ENCODE measurements at regions not wholly inside any gene's neighbourhood (a gene's known extent, or its start where the extent isn't known, plus 50 kb on each side); places are given as distances from the start of the nearest gene placed in this dataset.

DNA sequence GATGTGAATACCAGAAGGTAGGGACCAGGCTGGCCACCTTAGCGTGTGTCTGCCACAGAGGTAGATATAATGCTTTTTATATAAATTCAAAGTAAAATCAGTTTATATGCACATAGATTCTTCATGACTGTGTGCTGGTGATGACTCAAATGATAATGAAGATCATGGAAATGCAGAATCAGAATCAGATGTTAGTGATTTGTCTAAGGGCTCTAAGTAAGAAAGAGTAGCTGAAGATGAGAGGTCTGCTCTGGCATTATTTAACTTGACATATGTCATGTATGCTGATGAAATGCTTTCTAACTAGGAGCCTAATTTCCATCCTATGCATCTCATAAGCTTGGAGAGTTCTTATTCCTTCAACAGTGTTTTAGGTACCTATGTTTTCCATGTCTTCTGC is 50.3 kb upstream of the DPH6 start:
- no peak for DNase-seq (ENCODE audit: low read depth in 1 of 2, low spot score in 1 of 2)

DNA sequence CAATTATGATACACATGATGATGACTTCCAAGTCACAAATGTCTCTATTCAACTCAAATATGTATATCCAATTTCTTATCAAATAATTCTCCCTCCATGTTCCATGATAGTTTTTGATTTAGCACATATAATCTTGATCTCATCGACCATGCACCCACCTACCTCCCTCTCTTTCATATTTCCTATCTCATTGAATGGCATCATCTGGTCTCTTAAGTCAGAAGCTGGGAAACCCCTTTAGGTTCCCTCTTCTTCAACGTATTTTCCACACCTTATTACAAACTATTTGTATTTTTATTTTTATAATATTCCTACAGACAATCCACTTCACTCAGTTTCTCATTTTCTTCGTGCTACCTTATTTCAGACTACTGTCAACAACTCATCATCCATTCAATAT is 56.9 kb upstream of the DPH6 start:
- DNase-seq (ENCODE audit: low read depth in 1 of 2, low spot score in 1 of 2) = no peak

- no peak for DNase-seq (ENCODE audit: low read depth in 1 of 2, low spot score in 1 of 2)
Measured at GRCh38 chr15:35603301-35603700, 57.3 kb upstream of the DPH6 start.

- DNase-seq (ENCODE audit: low read depth in 1 of 2, low spot score in 1 of 2) = no peak
Measured at GRCh38 chr15:35603856-35604255, 57.9 kb upstream of the DPH6 start.

DNA sequence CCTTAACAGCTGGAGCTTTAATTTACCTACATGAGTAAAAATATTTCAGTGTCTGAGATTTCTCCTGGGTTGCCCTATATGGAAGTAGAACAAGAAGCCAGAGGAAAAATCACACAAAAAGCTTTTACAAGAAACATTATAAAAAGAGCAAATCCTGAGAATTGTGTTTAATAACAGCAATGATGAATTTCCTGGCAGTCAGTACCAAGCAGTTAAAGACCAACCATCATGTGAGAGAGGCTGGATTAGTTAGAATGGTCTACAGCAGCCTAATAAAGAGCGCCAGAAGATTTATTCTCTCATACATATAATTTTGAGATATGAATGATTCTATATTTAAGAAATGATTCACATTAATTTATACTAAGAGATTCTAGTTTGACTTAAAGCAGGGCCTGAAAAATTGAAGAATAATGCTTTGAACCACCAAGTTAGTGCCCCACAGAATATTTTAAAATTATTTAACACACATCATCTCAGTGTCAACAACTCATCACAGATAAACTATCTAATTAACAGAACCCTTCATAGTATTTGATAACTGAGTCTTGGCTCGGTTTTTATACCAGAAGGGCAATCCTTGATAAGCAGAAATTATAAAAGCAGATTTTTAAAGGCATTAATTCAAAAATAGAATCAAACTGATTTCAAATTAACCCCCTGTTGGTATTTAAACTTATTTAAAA is 59.9 kb upstream of the DPH6 start:
- no peak for DNase-seq (ENCODE audit: low read depth in 1 of 2, low spot score in 1 of 2)

GRCh38 chr15:35606450-35606779 is 60.5 kb upstream of the DPH6 start:
- no peak for DNase-seq (ENCODE audit: low read depth in 1 of 2, low spot score in 1 of 2)

- no peak for DNase-seq (ENCODE audit: low read depth in 1 of 2, low spot score in 1 of 2)
Measured at GRCh38 chr15:35616498-35617271, 70.7 kb upstream of the DPH6 start.

DNA sequence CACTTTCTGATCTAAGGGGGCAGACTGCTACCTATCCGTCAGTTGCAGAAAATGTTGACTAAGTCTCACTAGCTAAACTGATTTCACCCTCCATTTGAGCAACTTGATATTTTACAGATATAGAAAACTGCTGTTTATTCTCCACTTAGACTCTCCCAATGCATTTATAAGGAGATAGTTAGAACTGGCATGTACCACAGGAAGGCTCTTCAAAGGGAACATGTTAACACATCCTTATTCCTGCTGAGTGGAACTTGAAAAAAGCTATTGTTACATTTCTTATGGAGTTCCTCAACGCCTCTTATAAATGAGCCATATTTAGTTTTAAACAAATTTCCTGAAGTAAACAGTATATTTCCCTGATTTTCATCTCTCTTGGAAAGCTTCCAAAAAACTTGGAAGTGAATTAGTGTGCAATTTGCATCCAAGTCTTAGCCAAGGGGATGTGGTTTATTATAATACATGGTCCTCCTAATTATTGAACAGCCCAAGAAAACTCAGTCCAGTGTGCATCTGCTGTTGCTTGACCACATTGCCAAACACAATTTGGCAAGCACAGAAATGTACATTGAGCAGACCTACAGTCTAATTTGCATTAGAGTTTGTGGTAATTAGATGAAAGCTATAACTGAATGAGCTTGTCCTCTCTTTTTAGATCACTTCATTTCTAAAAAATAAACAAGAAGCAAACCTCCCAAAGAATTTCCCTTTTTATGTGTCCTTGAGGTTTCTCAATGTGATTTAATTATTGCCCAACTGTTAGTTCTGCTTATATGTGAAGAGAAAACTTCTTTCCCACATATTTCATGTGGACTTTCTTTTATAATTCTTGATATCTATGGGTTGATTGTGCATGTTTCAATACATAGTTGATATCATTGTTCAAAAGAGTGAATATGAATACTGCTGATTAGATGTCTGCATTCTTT is 72.6 kb upstream of the DPH6 start:
- no peak for DNase-seq (ENCODE audit: low read depth in 1 of 2, low spot score in 1 of 2)

- DNase-seq (ENCODE audit: low read depth in 1 of 2, low spot score in 1 of 2) = no peak
Measured at GRCh38 chr15:35622641-35623340, 76.8 kb upstream of the DPH6 start.

GRCh38 chr15:35624881-35625280 is 78.9 kb upstream of the DPH6 start:
- DNase-seq (ENCODE audit: low read depth in 1 of 2, low spot score in 1 of 2) = no peak

GRCh38 chr15:35626571-35627318 is 80.8 kb upstream of the DPH6 start:
- DNase-seq (ENCODE audit: low read depth in 1 of 2, low spot score in 1 of 2) = no peak

DNA sequence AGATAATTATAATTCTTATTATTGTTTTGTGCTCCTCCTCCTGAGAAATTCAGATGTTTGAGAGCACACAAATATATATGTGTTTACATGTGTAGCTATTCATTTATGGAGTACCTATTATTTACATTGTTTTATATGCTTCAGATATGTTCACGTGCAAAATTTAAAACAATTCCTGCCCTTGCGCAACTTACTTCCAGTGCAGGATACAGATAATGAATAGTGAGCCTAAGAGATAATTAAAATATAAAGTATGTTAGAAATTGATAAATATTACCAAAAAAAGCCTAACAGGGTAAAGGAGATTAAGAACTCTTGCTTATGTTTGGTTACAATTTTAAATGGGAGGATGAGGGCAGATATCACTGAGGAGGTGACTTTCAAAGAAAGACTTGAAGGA is 81.7 kb upstream of the DPH6 start:
- no peak for DNase-seq (ENCODE audit: low read depth in 1 of 2, low spot score in 1 of 2)

GRCh38 chr15:35629766-35630165 is 83.8 kb upstream of the DPH6 start:
- DNase-seq (ENCODE audit: low read depth in 1 of 2, low spot score in 1 of 2) = no peak

DNA sequence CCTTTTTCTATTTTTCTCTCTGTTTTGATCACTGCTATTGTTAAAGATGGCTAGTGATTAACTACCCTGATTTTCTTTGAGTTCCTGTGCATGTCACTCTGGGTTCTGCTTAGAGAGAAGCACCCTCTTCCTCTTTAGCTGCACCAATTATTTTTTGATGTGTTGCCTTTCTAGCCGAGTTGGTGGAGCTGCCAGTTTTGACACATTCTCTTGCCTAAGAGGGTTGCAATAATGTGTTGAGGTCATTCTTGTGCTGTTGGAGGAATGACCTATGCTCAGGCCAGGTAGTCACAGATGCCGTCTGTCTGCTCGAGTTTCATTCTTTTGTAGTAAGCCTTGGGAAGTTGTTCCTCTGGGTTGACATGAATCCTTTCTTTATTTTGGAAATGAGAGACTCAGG is 84.6 kb upstream of the DPH6 start:
- no peak for DNase-seq (ENCODE audit: low read depth in 1 of 2, low spot score in 1 of 2)

DNA sequence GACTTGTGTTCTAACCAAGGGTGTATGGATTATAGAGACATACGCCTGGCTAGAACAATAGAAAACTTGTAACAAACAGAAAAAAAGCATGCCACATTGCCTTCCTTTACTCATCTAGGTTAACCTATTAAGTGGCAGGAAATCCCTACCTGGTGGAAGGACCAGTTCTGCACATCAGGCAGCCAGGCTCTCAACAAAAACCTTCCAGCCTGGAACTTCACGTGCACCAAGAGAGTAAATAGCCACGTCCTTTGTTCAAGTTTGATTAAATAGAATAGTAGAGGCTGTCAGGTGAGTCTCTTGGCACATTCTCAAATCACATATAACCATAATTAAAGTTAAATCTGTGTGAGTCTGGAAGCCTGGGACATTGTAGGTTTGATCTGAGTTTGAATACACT is 85.0 kb upstream of the DPH6 start:
- no peak for DNase-seq (ENCODE audit: low read depth in 1 of 2, low spot score in 1 of 2)

DNA sequence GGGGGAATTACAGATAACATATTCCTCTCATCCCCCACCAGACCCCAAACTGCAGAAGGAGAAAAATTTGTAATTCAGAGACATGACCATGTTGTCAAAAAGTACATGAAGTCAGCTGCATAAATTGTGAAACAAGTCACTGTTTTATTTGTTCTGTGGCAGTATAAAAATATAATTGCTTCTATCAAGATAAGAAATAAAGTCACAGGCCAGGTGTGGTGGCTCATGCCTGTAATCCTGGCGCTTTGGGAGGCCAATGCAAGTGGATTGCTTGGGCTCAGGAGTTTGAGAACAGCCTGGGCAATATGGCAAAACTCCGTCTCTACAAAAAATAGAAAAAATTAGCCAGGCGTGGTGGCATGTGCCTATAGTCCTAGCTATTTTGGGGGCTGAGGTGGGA is 87.7 kb upstream of the DPH6 start:
- DNase-seq (ENCODE audit: low read depth in 1 of 2, low spot score in 1 of 2) = no peak

- DNase-seq (ENCODE audit: low read depth in 1 of 2, low spot score in 1 of 2) = no peak
Measured at GRCh38 chr15:35646790-35647189, 100.8 kb upstream of the DPH6 start.

GRCh38 chr15:35647303-35647702 is 101.3 kb upstream of the DPH6 start:
- no peak for DNase-seq (ENCODE audit: low read depth in 1 of 2, low spot score in 1 of 2)

- no peak for DNase-seq (ENCODE audit: low read depth in 1 of 2, low spot score in 1 of 2)
Measured at GRCh38 chr15:35648941-35649340, 103.0 kb upstream of the DPH6 start.

- no peak for DNase-seq (ENCODE audit: low read depth in 1 of 2, low spot score in 1 of 2)
Measured at GRCh38 chr15:35649575-35649974, 103.6 kb upstream of the DPH6 start.

DNA sequence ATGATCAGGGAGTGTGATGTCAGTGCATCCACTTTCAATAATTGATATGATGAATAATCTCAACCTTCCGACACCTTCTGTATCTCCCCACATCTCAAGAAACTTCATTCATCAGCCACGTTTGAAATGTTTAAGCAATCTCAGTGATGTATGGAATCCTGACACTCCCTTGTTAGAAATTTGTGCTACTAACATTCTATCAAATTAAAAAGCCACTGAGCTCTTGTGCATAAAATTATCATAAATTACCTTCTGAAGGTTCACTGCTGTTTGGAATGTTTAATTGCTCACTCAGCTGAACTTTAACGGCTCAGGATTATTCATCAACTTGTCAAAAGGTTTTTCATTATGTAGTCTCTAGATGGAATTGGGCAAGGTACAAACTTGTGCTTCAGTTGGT is 108.4 kb upstream of the DPH6 start:
- no peak for DNase-seq (ENCODE audit: low read depth in 1 of 2, low spot score in 1 of 2)
